ENCODE measurements at regions not wholly inside any gene's neighbourhood (a gene's known extent, or its start where the extent isn't known, plus 50 kb on each side); places are given as distances from the start of the nearest gene placed in this dataset.

- TF ChIP-seq CTCF (IDR thresholded peaks at IDR 0.05; ENCODE audit: low read depth, low read length, missing control alignments) = no peak
- DNase-seq (ENCODE audit: low read depth) = no peak
- no peak overlapping the region for H3K4me3 ChIP-seq (ENCODE audit: low read depth, low read length)
Measured at GRCh38 chr3:117801912-117802239, 1092.3 kb downstream of the TUSC7 start.

GRCh38 chr3:117809186-117810081 is 1099.9 kb downstream of the TUSC7 start:
- H3K4me3 ChIP-seq (ENCODE audit: low read depth, low read length) = no peak overlapping the region
- TF ChIP-seq CTCF (IDR thresholded peaks at IDR 0.05; ENCODE audit: low read depth, low read length, missing control alignments) = no peak

GRCh38 chr3:117811786-117812185 is 1102.2 kb downstream of the TUSC7 start:
- H3K4me3 ChIP-seq (ENCODE audit: low read depth, low read length) = no peak overlapping the region
- no peak for DNase-seq (ENCODE audit: low read depth)
- TF ChIP-seq CTCF (IDR thresholded peaks at IDR 0.05; ENCODE audit: low read depth, low read length, missing control alignments) = no peak

More at GRCh38 chr3:117809186-117810081, 1099.9 kb downstream of the TUSC7 start:
- DNase-seq (ENCODE audit: low read depth) = no peak

GRCh38 chr3:117814975-117815374 is 1105.4 kb downstream of the TUSC7 start:
- no peak for DNase-seq (ENCODE audit: low read depth)
- no peak overlapping the region for H3K4me3 ChIP-seq (ENCODE audit: low read depth, low read length)
- TF ChIP-seq CTCF (IDR thresholded peaks at IDR 0.05; ENCODE audit: low read depth, low read length, missing control alignments) = no peak

GRCh38 chr3:117817103-117817502 is 1107.5 kb downstream of the TUSC7 start:
- no peak overlapping the region for H3K4me3 ChIP-seq (ENCODE audit: low read depth, low read length)
- no peak for TF ChIP-seq CTCF (IDR thresholded peaks at IDR 0.05; ENCODE audit: low read depth, low read length, missing control alignments)
- DNase-seq (ENCODE audit: low read depth) = no peak

- no peak for DNase-seq (ENCODE audit: low read depth)
- H3K4me3 ChIP-seq (ENCODE audit: low read depth, low read length) = no peak overlapping the region
- no peak for TF ChIP-seq CTCF (IDR thresholded peaks at IDR 0.05; ENCODE audit: low read depth, low read length, missing control alignments)
Measured at GRCh38 chr3:117818592-117818991, 1109.0 kb downstream of the TUSC7 start.

Measured in GM12864 (cell line).